Peyer's patch (tissue), 4 donors: ENCODE measurements at regions not wholly inside any gene's neighbourhood (a gene's known extent, or its start where the extent isn't known, plus 50 kb on each side); places are given as distances from the start of the nearest gene placed in this dataset.

Experiments
- DNase-seq, 3 donors: peaks; one replicate each; pipeline ENCODE4 v3.0.0-alpha.2; 2017 to 2019
- H3K27ac ChIP-seq, 4 donors: fragments of 200-600 bp; sonication (generic); one replicate each; pipeline ENCODE4 v1.5.1; 2016 to 2019
- H3K27me3 ChIP-seq, 2 donors: fragments of 200-600 bp; sonication (generic); one replicate each; pipeline ENCODE4 v1.5.1; 2019
- H3K36me3 ChIP-seq, 3 donors: fragments of 200-600 bp; sonication (generic); one replicate each; pipeline ENCODE4 v1.5.1; 2016 to 2019
- H3K4me1 ChIP-seq, 4 donors: fragments of 200-600 bp; sonication (generic); one replicate each; pipeline ENCODE4 v1.5.1; 2016 to 2019
- H3K4me3 ChIP-seq, 4 donors: fragments of 200-600 bp; sonication (generic); 1 replicate in 3 of 4; 2 replicates in 1 of 4; pipeline ENCODE4 v1.5.1; 2016 to 2019; ENCODE audit warnings: mild to moderate bottlenecking in 1 of 4
- H3K9me3 ChIP-seq, 4 donors: fragments of 200-600 bp; sonication (generic); one replicate each; pipeline ENCODE4 v1.5.1; 2016 to 2019; ENCODE audit warnings: mild to moderate bottlenecking in 1 of 4
- CTCF ChIP-seq, 6 experiments: fragments of 450-650 bp in 4 of 6; fragments of 200-600 bp in 2 of 6; sonication (generic) in 1 of 6; IDR thresholded peaks; one replicate each; pipeline ENCODE4 v1.5.1; 2017 to 2019; ENCODE audit warnings: antibody characterized with exemption in 6 of 6, mild to moderate bottlenecking in 3 of 6, moderate library complexity in 1 of 6
- POLR2A ChIP-seq, 2 donors: fragments of 450-650 bp; IDR thresholded peaks; one replicate each; pipeline ENCODE4 v1.5.1; 2017; ENCODE audit warnings: antibody characterized with exemption in 2 of 2, mild to moderate bottlenecking in 2 of 2, moderate library complexity in 2 of 2

- no peak for DNase-seq
- Histone ChIP-seq H3K27me3 (no peaks in the 10 kb centered on the region), H3K36me3 (no peaks in the 10 kb centered on the region), H3K4me1 (no peaks in the 10 kb centered on the region), H3K4me3 (no peak overlapping the region), H3K9me3 (no peaks in the 10 kb centered on the region), H3K27ac (no peak overlapping the region)
- TF ChIP-seq CTCF (IDR thresholded peaks at IDR 0.05) = no peak
- no peak for TF ChIP-seq POLR2A (IDR thresholded peaks at IDR 0.05)
Observed at GRCh38 chr6:84926189-84927155, 162.1 kb upstream of the TBX18 start.

GRCh38 chr6:84921891-84922290 is 157.5 kb upstream of the TBX18 start:
- Histone ChIP-seq H3K36me3 (no peaks in the 10 kb centered on the region), H3K4me1 (no peaks in the 10 kb centered on the region), H3K27me3 (no peaks in the 10 kb centered on the region), H3K4me3 (no peak overlapping the region), H3K27ac (no peak overlapping the region), H3K9me3 (no peaks in the 10 kb centered on the region)
- no peak for DNase-seq
- TF ChIP-seq CTCF (IDR thresholded peaks at IDR 0.05) (no peak), POLR2A (IDR thresholded peaks at IDR 0.05) (no peak)

- Histone ChIP-seq H3K36me3 (no peaks in the 10 kb centered on the region), H3K9me3 (no peaks in the 10 kb centered on the region), H3K4me1 (no peaks in the 10 kb centered on the region), H3K27ac (no peak overlapping the region), H3K27me3 (no peaks in the 10 kb centered on the region), H3K4me3 (no peak overlapping the region)
- TF ChIP-seq POLR2A (IDR thresholded peaks at IDR 0.05) (no peak), CTCF (IDR thresholded peaks at IDR 0.05) (no peak)
- DNase-seq = no peak
Observed at GRCh38 chr6:84920021-84920420, 155.6 kb upstream of the TBX18 start.

- no peaks in the 10 kb centered on the region for H3K27me3 ChIP-seq
- no peak overlapping the region for H3K27ac ChIP-seq
- no peaks in the 10 kb centered on the region for H3K4me1 ChIP-seq
- TF ChIP-seq POLR2A (IDR thresholded peaks at IDR 0.05) (no peak), CTCF (IDR thresholded peaks at IDR 0.05) (no peak)
- H3K36me3 ChIP-seq = no peaks in the 10 kb centered on the region
- no peak for DNase-seq
- H3K4me3 ChIP-seq = no peak overlapping the region
- H3K9me3 ChIP-seq = no peaks in the 10 kb centered on the region
Observed at GRCh38 chr6:84916704-84917103, 152.3 kb upstream of the TBX18 start.

GRCh38 chr6:84912472-84913322 is 148.3 kb upstream of the TBX18 start:
- TF ChIP-seq CTCF (IDR thresholded peaks at IDR 0.05) = no peak
- H3K27ac ChIP-seq = no peak overlapping the region
- H3K4me1 ChIP-seq = no peaks in the 10 kb centered on the region
- no peaks in the 10 kb centered on the region for H3K36me3 ChIP-seq
- DNase-seq = no peak
- no peaks in the 10 kb centered on the region for H3K27me3 ChIP-seq
- no peaks in the 10 kb centered on the region for H3K9me3 ChIP-seq
- no peak overlapping the region for H3K4me3 ChIP-seq
